GM19351 (cell line): ENCODE measurements at regions not wholly inside any gene's neighbourhood (a gene's known extent, or its start where the extent isn't known, plus 50 kb on each side); places are given as distances from the start of the nearest gene placed in this dataset.
A peak's percentile ranks its signal among the peaks of the same experiment; 100 is the strongest.

Source experiments
- ATAC-seq: cut with Tn5 transposase; IDR thresholded peaks from one replicate; pipeline ENCODE4 v1.9.1; 2021; ENCODE audit warnings: mild to moderate bottlenecking, moderate library complexity; ENCODE audit not compliant: unreplicated experiment

- no peak for ATAC-seq
Measured at GRCh38 chr7:17507717-17508116, 209.3 kb downstream of the AHR start.

DNA sequence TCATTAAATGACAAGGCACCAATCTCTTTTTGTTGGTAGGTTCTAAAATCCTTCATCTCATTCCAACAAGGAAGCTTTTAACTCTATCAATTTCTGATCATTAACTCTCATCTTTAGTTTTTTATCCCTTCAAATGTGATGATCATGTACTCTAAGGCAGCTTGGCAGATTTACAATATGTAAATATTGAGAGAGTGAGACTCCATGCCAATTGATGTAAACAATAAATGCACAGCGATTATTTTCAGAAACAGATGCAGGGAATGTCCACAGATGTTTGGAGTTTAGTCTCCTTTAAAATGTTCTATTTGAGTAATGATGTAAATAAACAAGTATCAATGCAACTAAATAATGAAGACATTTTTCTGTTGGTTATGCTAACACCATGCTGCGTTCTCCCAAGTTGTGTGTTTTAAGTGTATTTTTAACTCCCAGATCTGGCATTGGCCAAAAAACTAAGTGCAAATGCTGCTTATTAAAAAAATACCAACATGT lies 213.8 kb downstream of the AHR start:
- no peak for ATAC-seq

- no peak for ATAC-seq
Measured at GRCh38 chr7:17516771-17517170, 218.3 kb downstream of the AHR start.

GRCh38 chr7:17520941-17521340 lies 222.5 kb downstream of the AHR start:
- no peak for ATAC-seq

- no peak for ATAC-seq
Measured at GRCh38 chr7:17521437-17521836, 223.0 kb downstream of the AHR start.

DNA sequence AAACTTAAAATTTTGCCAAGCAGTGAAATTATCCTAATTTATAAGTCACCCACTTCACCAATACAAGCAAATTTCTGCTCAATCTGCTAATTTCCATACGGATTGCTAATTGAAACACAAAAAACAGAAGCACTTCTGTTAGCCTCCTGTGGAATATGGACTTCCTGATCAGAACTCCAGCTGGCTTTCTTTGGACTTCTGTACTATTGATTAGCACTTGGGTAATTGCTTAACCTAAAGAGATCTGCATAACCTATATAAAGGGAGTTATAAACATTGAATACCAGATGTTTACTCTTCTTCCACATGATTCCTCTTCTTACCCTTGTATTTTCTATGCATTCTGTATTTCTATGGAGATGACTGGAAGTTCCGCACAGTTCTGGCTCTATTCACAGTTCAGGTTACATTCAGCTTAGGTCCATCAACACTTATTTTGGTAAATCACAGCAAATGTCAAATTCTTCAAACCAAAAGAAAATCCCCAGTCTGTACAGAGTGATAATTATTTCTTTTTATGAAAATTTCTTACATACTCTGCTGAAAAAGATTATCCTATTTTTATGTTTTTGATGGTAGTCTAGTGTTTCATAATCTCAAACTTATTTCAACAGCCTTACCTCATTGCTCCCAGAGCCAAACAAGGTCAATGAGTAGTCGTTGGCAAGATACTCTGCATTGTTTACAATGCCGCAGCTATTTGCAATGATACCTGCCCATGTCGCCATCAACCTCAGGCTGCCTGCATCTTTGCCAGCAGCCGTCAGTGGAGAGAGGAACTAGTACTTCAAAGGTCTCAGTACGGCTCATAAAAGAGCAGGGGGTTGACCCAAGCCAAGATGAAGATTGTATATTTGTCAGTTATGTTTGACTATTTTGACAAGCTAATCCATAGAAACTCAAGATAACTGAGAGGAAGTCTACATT lies 225.6 kb downstream of the AHR start:
- no peak for ATAC-seq

DNA sequence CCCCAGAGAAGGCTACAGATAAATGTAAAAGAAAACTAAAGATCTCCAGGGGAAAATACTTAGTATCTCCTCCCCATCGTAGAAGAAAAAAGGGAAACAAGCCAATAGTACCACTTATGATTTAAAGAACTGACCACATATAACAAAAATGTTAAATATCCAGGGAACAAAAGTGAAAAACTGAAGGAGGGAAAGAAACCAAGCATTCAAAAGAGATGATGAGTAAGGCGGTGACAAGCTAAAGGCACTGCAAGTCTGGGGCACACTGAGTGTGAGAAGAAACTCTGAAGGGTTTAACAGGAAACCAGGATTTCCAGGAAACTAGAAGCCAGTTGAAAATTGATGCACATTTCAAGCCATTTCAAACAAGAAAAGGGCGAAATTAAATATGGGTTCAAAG lies 226.3 kb downstream of the AHR start:
- no peak for ATAC-seq

DNA sequence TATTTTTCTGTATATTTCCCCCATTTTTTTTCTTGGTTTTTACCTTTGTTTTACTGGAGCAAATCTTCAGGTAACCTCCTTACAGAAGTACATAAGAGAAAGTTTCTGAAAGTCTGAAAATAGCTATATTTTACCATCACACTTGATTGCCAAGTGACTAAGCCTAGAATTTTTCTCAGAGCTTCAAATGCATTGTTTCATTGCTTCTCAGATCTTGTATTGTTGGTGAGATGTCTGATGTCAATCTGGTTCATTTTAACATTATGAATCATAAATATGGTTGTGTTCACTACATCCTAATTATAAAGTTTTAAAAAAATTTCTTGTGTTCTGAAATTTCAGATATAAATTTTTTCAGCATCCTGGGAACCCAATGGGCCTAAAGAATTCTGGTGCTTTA lies 228.2 kb downstream of the AHR start:
- no peak for ATAC-seq

GRCh38 chr7:17528636-17529035 lies 230.2 kb downstream of the AHR start:
- no peak for ATAC-seq

- no peak for ATAC-seq
Measured at GRCh38 chr7:17530244-17530643, 231.8 kb downstream of the AHR start.

DNA sequence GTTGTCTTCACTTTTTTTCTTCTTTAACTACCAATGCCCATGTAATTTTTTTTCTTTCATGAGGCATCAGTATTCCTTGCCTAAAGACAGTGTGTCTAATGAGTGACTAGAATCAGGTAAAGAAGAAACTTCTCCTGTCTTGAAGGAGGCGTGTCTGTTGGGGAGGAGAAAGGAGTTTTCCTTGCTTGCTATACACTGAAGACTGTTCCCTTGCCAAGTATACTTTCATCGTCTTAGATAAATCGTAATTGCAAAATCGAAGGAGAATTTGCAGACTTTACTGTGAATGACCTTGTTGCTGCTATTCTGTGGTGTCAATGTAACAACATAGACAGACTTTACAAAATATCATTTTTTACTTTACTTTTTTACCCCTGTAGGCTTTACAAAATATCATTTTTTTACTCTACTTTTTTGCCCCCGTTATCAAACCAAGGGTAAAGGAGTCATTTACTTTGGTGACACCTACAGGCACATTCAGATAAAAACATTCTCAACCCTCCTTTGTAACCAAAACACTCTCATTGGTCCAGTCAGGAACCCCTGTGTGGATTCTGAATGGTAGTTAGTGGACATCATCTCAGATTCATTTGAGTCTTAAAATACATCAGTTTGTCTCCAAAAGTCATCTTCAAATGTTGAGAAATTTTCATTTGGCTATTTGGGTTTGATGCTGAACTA lies 232.4 kb downstream of the AHR start:
- ATAC-seq: peak; percentile 79

DNA sequence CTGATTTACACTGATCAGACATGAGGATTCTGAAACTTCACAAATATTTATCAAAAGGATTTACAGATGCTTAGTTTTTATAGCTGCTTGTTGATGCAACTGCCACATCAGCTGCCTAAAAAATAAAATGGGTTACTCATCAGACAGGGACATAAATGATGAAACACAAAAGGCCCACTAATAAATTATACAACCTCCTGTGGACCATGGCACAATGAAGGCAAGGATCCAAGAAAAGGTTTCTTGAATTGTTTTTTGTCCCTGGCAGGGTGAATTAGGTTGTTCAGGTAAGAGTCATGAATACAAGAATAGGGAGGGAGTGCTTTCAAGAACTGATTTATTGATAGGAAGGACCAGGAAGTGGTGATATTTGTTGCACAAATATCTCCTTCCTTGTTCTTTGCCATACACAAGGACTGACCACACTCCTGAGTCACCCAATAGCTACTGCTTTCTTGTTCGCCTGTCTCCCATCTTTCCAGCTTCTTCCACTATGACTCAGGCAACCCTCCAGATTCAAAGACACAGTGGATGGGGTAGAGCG lies 234.5 kb downstream of the AHR start:
- ATAC-seq: no peak

DNA sequence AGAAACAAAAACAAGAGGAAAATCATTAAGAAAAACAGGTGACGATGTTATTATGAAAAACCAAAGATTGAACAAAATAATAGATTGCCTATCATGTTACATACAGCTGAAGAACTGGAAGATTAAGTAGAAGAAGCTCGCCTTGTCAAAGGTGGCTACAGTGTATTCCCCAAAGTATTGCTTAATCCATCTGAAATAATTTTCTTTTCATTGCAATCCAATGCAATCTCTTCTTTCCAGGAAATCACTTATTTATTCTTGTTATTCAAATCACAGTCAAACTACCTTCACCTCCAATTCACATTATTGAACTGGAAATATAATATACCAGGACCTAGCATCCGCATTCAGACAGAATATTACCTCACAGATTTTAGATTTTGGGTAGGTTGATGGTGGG lies 235.9 kb downstream of the AHR start:
- ATAC-seq: no peak

GRCh38 chr7:17535776-17536175 lies 237.3 kb downstream of the AHR start:
- ATAC-seq: no peak

- no peak for ATAC-seq
Measured at GRCh38 chr7:17544401-17544800, 245.9 kb downstream of the AHR start.

DNA sequence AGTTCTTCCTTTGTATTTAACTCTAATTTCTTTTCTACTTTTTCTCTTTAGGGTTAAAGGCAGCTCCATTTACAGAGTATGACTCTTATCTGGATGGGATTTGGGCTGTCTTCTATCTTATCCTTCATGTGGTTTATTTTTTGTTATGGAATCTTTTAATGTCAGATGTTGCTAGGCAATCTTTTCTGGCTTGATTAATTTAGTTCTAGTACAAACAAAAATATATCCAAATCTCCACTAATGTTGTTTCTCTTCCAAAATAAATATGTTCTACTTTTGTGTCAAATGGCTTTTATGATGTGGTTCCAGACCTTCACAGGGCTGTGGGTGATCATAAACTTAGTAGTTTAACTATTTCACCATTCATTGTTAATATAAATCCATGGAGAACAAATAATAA lies 246.9 kb downstream of the AHR start:
- no peak for ATAC-seq

DNA sequence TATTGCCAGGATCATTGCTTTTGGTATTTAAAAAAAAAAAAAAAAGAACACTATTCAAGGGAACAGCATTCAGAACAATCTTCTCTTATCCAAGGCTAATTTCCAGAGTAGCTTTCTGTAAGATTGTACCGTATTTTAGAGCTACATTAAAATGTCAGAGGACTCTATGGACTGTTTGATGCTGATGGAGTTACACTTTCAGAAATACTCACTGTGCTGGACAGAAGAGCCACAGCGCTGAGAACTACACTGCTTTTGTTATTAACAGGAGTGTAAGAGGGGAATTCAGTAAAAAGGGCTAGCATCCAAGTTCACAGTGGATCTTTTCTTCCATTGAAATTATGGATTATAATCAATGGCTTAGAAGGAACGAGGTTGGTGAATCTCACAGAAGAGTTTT lies 247.7 kb downstream of the AHR start:
- ATAC-seq: no peak

- ATAC-seq: no peak
Measured at GRCh38 chr7:17546592-17546991, 248.1 kb downstream of the AHR start.

DNA sequence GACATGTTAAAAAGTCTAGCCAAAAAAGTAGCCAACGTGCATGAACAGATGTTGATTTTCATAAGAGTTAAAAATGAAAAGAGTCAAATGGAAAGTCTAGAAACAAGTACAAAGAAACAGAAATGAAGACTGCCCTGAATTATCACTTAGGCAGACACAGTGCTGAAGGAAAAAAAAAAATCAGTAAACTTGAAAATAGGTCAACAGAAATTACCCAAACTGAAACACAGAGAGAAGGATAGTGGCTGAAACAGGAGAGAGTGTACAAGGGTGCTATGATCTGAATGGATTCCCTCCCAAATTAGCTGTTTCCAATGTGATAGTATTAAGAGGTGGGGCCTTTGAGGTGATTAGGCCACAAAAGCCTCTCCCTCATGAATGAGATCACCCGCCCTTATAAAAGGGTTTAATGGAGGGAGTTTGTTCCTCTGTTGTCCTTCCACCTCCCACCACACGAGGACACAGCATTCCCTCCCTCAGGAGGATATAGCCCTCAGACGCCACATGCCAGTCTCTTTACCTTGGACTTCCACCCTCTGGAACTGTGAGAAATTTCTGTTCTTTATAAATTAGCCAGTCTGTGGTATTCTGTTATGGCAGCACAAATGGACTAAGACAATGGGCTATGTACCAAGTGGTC lies 249.7 kb downstream of the AHR start:
- peak; percentile 55 for ATAC-seq

DNA sequence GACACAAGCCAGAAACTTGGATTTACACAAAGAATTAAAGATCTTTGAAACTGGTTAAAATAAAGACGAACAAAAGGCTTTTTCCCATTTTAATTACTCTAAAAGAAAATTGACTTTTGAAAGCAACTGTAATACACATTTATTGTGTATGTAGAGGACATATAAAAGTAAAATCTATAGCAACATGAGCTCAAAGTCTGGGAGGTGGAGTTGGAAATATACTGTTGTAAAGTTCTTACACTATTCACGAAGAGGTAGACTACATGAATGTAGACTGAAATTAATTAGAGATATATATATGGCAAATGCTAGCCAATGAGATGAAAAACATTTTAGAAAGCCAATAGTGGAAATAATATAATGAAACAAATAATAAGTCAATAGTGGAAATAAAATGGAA lies 251.0 kb downstream of the AHR start:
- ATAC-seq: no peak

DNA sequence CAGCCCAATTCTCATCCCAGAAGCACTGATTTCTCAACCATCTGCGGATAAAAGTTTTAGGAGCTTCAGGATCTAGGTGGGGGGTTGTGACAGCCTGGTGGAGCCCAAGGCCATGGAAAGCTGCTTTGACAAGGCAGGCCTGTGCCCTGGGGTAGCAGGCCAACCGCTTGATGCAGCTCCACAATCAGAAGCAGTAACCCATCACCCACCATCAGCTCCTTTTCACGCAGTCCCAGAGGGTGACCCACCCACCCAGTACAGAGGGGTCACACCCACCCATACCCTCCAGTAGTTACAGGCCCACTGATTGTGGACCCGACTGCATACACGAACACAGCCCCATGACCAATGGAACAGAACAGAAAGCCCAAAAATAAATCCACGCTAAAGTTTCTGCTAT lies 253.9 kb downstream of the AHR start:
- ATAC-seq: no peak
